Upper lobe of left lung (tissue), 6 donors: ENCODE measurements at regions not wholly inside any gene's neighbourhood (a gene's known extent, or its start where the extent isn't known, plus 50 kb on each side); places are given as distances from the start of the nearest gene placed in this dataset.

Experiments
- ATAC-seq, 2 donors: fragments of 200-7000 bp; cut with Tn5 transposase; one replicate each; pipeline ENCODE4 v1.9.1; 2022; ENCODE audit warnings: mild to moderate bottlenecking in 2 of 2, moderate library complexity in 2 of 2; ENCODE audit not compliant: low FRiP score in 2 of 2
- DNase-seq, 2 donors: peaks; one replicate each; pipeline ENCODE4 v3.0.0-alpha.2; 2019 to 2020
- H3K27ac ChIP-seq, 4 donors: fragments of 200-600 bp; sonication (generic); one replicate each; pipeline ENCODE4 v1.5.1; 2016 to 2019
- H3K27me3 ChIP-seq, 4 donors: fragments of 200-600 bp; sonication (generic); one replicate each; pipeline ENCODE4 v1.5.1; 2017 to 2019
- H3K36me3 ChIP-seq, 4 donors: fragments of 200-600 bp; sonication (generic); one replicate each; pipeline ENCODE4 v1.5.1; 2016 to 2019
- H3K4me1 ChIP-seq, 4 donors: fragments of 200-600 bp; sonication (generic); one replicate each; pipeline ENCODE4 v1.5.1; 2018 to 2019
- H3K4me3 ChIP-seq, 4 donors: fragments of 200-600 bp; sonication (generic); one replicate each; pipeline ENCODE4 v1.5.1; 2017 to 2019; ENCODE audit warnings: mild to moderate bottlenecking in 2 of 4, moderate library complexity in 1 of 4
- H3K9me3 ChIP-seq, 4 donors: fragments of 200-600 bp; sonication (generic); one replicate each; pipeline ENCODE4 v1.5.1; 2018 to 2019
- CTCF ChIP-seq, 6 experiments: fragments of 450-650 bp in 4 of 6; fragments of 200-600 bp in 2 of 6; sonication (generic) in 2 of 6; IDR thresholded peaks; one replicate each; pipeline ENCODE4 v1.5.1; 2016 to 2019; ENCODE audit warnings: antibody characterized with exemption in 6 of 6
- EP300 ChIP-seq, 4 donors: sonication (generic); formaldehyde crosslinking; IDR thresholded peaks; one replicate each; pipeline ENCODE4 v1.5.1; 2017; ENCODE audit warnings: antibody characterized with exemption in 4 of 4, control low read depth in 2 of 4
- POLR2A ChIP-seq, 4 donors: fragments of 450-650 bp; IDR thresholded peaks; one replicate each; pipeline ENCODE4 v1.5.1; 2016 to 2017; ENCODE audit warnings: antibody characterized with exemption in 4 of 4, mild to moderate bottlenecking in 2 of 4
- POLR2AphosphoS5 ChIP-seq, 2 donors: sonication (generic); formaldehyde crosslinking; IDR thresholded peaks; one replicate each; pipeline ENCODE4 v1.5.1; 2017; ENCODE audit warnings: antibody characterized with exemption in 2 of 2
- WGBS, 2 donors: methylation state at CpG; one replicate each; pipeline ENCODE4 v1.1.5; 2017 to 2018; 5-methylcytosine and 5-hydroxymethylcytosine counted together
- donor health status: DM: no; HTN: no; CAD: no; lungs with moderate emphysema.
- donor health status: DM: no; HTN: yes; CAD: no; lungs with severe emphysema.

GRCh38 chr12:96098631-96099030 lies 63.2 kb upstream of the LTA4H start:
- ATAC-seq (no peak), DNase-seq (no peak)
- Histone ChIP-seq H3K9me3 (no peaks in the 10 kb centered on the region), H3K27ac (no peak overlapping the region), H3K27me3 (no peaks in the 10 kb centered on the region), H3K4me1 (peaks cover 0 to 29% (median 11%) of the 10 kb centered on the region in 4 donors), H3K4me3 (no peak overlapping the region), H3K36me3 (no peaks in the 10 kb centered on the region)
- TF ChIP-seq POLR2A (IDR thresholded peaks at IDR 0.05) (no peak), CTCF (IDR thresholded peaks at IDR 0.05) (no peak), POLR2AphosphoS5 (IDR thresholded peaks at IDR 0.05) (no peak), EP300 (IDR thresholded peaks at IDR 0.05) (no peak)
- 96 to 100% methylated on average over 1 to 2 of the region's 2 CpGs for WGBS, 2 donors

GRCh38 chr12:96099421-96099820 lies 64.0 kb upstream of the LTA4H start:
- 43 to 48% methylated on average over 3 of the region's 3 CpGs for WGBS, 2 donors
- DNase-seq (no peak), ATAC-seq (no peak)
- peak overlapping the region in 2 of 4 donors; percentile 11 to 53 for H3K27ac ChIP-seq
- no peaks in the 10 kb centered on the region for H3K27me3 ChIP-seq
- TF ChIP-seq POLR2AphosphoS5 (IDR thresholded peaks at IDR 0.05) (no peak), CTCF (IDR thresholded peaks at IDR 0.05) (no peak), POLR2A (IDR thresholded peaks at IDR 0.05) (no peak), EP300 (IDR thresholded peaks at IDR 0.05) (no peak)
- peaks cover 0 to 23% (median 8%) of the 10 kb centered on the region in 4 donors for H3K4me1 ChIP-seq
- H3K36me3 ChIP-seq, result no peaks in the 10 kb centered on the region
- H3K9me3 ChIP-seq, result no peaks in the 10 kb centered on the region
- no peak overlapping the region for H3K4me3 ChIP-seq

- Histone ChIP-seq H3K4me1 (peaks cover 0 to 20% (median 8%) of the 10 kb centered on the region in 4 donors), H3K36me3 (no peaks in the 10 kb centered on the region), H3K4me3 (no peak overlapping the region), H3K9me3 (no peaks in the 10 kb centered on the region), H3K27me3 (no peaks in the 10 kb centered on the region), H3K27ac (peak overlapping the region in 1 of 4 donors; percentile 53)
- TF ChIP-seq EP300 (IDR thresholded peaks at IDR 0.05) (no peak), CTCF (IDR thresholded peaks at IDR 0.05) (no peak), POLR2A (IDR thresholded peaks at IDR 0.05) (no peak), POLR2AphosphoS5 (IDR thresholded peaks at IDR 0.05) (no peak)
- no peak for ATAC-seq
- DNase-seq, result no peak
- 54 to 70% methylated on average over 7 of the region's 7 CpGs for WGBS, 2 donors
Observed at GRCh38 chr12:96099986-96100385, 64.6 kb upstream of the LTA4H start.

GRCh38 chr12:96101806-96102205 lies 66.4 kb upstream of the LTA4H start:
- Histone ChIP-seq H3K4me1 (peaks cover 0 to 18% (median 8%) of the 10 kb centered on the region in 4 donors), H3K9me3 (no peaks in the 10 kb centered on the region), H3K36me3 (no peaks in the 10 kb centered on the region), H3K4me3 (no peak overlapping the region), H3K27ac (no peak overlapping the region), H3K27me3 (no peaks in the 10 kb centered on the region)
- WGBS, 2 donors, result 100% methylated on average over 2 of the region's 2 CpGs
- no peak for TF ChIP-seq POLR2A (IDR thresholded peaks at IDR 0.05)
- no peak for TF ChIP-seq POLR2AphosphoS5 (IDR thresholded peaks at IDR 0.05)
- no peak for TF ChIP-seq EP300 (IDR thresholded peaks at IDR 0.05)
- no peak for TF ChIP-seq CTCF (IDR thresholded peaks at IDR 0.05)
- DNase-seq, result no peak
- ATAC-seq, result no peak

GRCh38 chr12:96103067-96103644 lies 67.8 kb upstream of the LTA4H start:
- DNase-seq (peak in 1 of 2 donors; percentile 21), ATAC-seq (no peak)
- Histone ChIP-seq H3K9me3 (no peaks in the 10 kb centered on the region), H3K27me3 (no peaks in the 10 kb centered on the region), H3K4me1 (peaks cover 3 to 25% (median 17%) of the 10 kb centered on the region in 4 donors), H3K4me3 (no peak overlapping the region), H3K36me3 (no peaks in the 10 kb centered on the region), H3K27ac (no peak overlapping the region)
- no peak for TF ChIP-seq EP300 (IDR thresholded peaks at IDR 0.05)
- 38 to 54% methylated on average over 8 of the region's 8 CpGs for WGBS, 2 donors
